K562 (cell line): ENCODE measurements at regions not wholly inside any gene's neighbourhood (a gene's known extent, or its start where the extent isn't known, plus 50 kb on each side); places are given as distances from the start of the nearest gene placed in this dataset.

ENCODE experiments used
- ETV5 ChIP-seq: sonication (generic); formaldehyde crosslinking; IDR thresholded peaks from 2 replicates; pipeline ENCODE4 v1.4.0; 2020; ENCODE audit warnings: low read depth, mild to moderate bottlenecking, missing genetic modification reagents
- GTF2F1 ChIP-seq: IDR thresholded peaks from 2 replicates; pipeline ENCODE4 v1.6.1; 2011; ENCODE audit warnings: low read depth, low read length, improper control_type of control experiment
- KLF16 ChIP-seq: IDR thresholded peaks from 2 replicates; pipeline ENCODE4 v1.6.1; 2016; ENCODE audit warnings: antibody characterized with exemption
- SMAD4 ChIP-seq: fragments of 250-450 bp; sonication (Bioruptor Pico); conservative IDR thresholded peaks from 2 replicates; pipeline ENCODE4 v1.8.0; 2021; ENCODE audit warnings: inconsistent platforms, mild to moderate bottlenecking, moderate library complexity
- SMC3 ChIP-seq: conservative IDR thresholded peaks from 2 replicates; pipeline ENCODE4 v1.6.1; 2011; ENCODE audit warnings: low read depth, low read length, improper control_type of control experiment; ENCODE audit not compliant: insufficient read depth
- SP1 ChIP-seq: sonication (generic); formaldehyde crosslinking; IDR thresholded peaks from 2 replicates; pipeline ENCODE4 v1.8.1; 2022; ENCODE audit warnings: mild to moderate bottlenecking, missing genetic modification reagents
- ZNF174 ChIP-seq: fragments of 250-450 bp; sonication (Bioruptor Pico); IDR thresholded peaks from 2 replicates; pipeline ENCODE4 v1.4.0; 2020; ENCODE audit warnings: mild to moderate bottlenecking
- ZNF197 ChIP-seq: fragments of 200-800 bp; sonication (Bioruptor generic); IDR thresholded peaks from 2 replicates; pipeline ENCODE4 v1.6.1; 2016; ENCODE audit warnings: low read depth, missing genetic modification characterization, missing compliant biosample characterization
- TF ChIP-seq, protein P1 (sequence below): sonication (generic); formaldehyde crosslinking; IDR thresholded peaks from 2 replicates; pipeline ENCODE4 v1.8.1; 2023; ENCODE audit warnings: mild to moderate bottlenecking, missing genetic modification reagents
- TF ChIP-seq, protein P2 (sequence below): fragments of 250-450 bp; sonication (Bioruptor Pico); IDR thresholded peaks from 2 replicates; pipeline ENCODE4 v1.8.0; 2022; ENCODE audit warnings: inconsistent platforms, mild to moderate bottlenecking, moderate library complexity, borderline replicate concordance
- TF ChIP-seq, protein P3 (sequence below): sonication (generic); formaldehyde crosslinking; IDR thresholded peaks from 2 replicates; pipeline ENCODE4 v1.8.1; 2023; ENCODE audit warnings: mild to moderate bottlenecking, missing genetic modification reagents
- TF ChIP-seq, protein P4 (sequence below): sonication (generic); formaldehyde crosslinking; IDR thresholded peaks from 2 replicates; pipeline ENCODE4 v1.8.1; 2022; ENCODE audit warnings: missing genetic modification reagents
- TF ChIP-seq, protein P5 (sequence below), 2 experiments: fragments of 450-650 bp in 1 of 2; sonication (generic) in 1 of 2; formaldehyde crosslinking in 1 of 2; IDR thresholded peaks; 2 replicates each; pipeline versions ENCODE4 v1.7.1 to v1.9.0; 2016 to 2022; ENCODE audit warnings: inconsistent platforms in 1 of 2, mild to moderate bottlenecking in 1 of 2, missing genetic modification reagents in 1 of 2

DNA sequence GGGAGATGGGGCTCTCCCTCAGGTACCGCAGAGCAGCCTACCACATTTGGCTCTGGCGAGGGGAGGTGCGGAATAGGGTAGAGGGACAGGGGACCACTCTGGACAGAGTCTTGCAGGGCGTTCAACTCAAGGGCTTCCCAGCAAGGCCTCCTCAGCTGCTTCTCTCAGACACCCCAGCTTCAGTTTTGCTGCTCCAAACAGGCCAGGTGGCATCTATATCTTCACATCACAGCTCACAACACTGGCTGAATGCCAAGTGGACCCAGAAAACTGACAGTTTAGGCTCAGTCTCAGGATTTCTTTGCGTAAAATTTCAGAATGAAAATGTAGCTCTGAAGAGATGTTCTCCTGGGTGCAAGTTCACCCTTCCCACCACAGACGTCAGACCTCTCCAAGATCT, 592.6 kb upstream of the ADAMTS16 start:
- TF ChIP-seq SMAD4 (CRISPR knock-in tag) = no peak
- TF ChIP-seq, protein P1, sequence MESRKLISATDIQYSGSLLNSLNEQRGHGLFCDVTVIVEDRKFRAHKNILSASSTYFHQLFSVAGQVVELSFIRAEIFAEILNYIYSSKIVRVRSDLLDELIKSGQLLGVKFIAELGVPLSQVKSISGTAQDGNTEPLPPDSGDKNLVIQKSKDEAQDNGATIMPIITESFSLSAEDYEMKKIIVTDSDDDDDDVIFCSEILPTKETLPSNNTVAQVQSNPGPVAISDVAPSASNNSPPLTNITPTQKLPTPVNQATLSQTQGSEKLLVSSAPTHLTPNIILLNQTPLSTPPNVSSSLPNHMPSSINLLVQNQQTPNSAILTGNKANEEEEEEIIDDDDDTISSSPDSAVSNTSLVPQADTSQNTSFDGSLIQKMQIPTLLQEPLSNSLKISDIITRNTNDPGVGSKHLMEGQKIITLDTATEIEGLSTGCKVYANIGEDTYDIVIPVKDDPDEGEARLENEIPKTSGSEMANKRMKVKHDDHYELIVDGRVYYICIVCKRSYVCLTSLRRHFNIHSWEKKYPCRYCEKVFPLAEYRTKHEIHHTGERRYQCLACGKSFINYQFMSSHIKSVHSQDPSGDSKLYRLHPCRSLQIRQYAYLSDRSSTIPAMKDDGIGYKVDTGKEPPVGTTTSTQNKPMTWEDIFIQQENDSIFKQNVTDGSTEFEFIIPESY (CRISPR knock-in tag) = no peak
- no peak for TF ChIP-seq GTF2F1
- no peak for TF ChIP-seq ZNF197 (CRISPR knock-in tag)
- TF ChIP-seq ETV5 (CRISPR knock-in tag) = no peak
- TF ChIP-seq, protein P2, sequence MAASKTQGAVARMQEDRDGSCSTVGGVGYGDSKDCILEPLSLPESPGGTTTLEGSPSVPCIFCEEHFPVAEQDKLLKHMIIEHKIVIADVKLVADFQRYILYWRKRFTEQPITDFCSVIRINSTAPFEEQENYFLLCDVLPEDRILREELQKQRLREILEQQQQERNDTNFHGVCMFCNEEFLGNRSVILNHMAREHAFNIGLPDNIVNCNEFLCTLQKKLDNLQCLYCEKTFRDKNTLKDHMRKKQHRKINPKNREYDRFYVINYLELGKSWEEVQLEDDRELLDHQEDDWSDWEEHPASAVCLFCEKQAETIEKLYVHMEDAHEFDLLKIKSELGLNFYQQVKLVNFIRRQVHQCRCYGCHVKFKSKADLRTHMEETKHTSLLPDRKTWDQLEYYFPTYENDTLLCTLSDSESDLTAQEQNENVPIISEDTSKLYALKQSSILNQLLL (CRISPR knock-in tag) = no peak
- TF ChIP-seq SP1 (CRISPR knock-in tag) = no peak
- TF ChIP-seq, protein P3, sequence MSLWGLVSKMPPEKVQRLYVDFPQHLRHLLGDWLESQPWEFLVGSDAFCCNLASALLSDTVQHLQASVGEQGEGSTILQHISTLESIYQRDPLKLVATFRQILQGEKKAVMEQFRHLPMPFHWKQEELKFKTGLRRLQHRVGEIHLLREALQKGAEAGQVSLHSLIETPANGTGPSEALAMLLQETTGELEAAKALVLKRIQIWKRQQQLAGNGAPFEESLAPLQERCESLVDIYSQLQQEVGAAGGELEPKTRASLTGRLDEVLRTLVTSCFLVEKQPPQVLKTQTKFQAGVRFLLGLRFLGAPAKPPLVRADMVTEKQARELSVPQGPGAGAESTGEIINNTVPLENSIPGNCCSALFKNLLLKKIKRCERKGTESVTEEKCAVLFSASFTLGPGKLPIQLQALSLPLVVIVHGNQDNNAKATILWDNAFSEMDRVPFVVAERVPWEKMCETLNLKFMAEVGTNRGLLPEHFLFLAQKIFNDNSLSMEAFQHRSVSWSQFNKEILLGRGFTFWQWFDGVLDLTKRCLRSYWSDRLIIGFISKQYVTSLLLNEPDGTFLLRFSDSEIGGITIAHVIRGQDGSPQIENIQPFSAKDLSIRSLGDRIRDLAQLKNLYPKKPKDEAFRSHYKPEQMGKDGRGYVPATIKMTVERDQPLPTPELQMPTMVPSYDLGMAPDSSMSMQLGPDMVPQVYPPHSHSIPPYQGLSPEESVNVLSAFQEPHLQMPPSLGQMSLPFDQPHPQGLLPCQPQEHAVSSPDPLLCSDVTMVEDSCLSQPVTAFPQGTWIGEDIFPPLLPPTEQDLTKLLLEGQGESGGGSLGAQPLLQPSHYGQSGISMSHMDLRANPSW = no peak
- no peak for TF ChIP-seq KLF16
- TF ChIP-seq ZNF174 = no peak
- TF ChIP-seq, protein P4, sequence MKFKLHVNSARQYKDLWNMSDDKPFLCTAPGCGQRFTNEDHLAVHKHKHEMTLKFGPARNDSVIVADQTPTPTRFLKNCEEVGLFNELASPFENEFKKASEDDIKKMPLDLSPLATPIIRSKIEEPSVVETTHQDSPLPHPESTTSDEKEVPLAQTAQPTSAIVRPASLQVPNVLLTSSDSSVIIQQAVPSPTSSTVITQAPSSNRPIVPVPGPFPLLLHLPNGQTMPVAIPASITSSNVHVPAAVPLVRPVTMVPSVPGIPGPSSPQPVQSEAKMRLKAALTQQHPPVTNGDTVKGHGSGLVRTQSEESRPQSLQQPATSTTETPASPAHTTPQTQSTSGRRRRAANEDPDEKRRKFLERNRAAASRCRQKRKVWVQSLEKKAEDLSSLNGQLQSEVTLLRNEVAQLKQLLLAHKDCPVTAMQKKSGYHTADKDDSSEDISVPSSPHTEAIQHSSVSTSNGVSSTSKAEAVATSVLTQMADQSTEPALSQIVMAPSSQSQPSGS = no peak
- TF ChIP-seq SMC3 = no peak
- TF ChIP-seq, protein P5, sequence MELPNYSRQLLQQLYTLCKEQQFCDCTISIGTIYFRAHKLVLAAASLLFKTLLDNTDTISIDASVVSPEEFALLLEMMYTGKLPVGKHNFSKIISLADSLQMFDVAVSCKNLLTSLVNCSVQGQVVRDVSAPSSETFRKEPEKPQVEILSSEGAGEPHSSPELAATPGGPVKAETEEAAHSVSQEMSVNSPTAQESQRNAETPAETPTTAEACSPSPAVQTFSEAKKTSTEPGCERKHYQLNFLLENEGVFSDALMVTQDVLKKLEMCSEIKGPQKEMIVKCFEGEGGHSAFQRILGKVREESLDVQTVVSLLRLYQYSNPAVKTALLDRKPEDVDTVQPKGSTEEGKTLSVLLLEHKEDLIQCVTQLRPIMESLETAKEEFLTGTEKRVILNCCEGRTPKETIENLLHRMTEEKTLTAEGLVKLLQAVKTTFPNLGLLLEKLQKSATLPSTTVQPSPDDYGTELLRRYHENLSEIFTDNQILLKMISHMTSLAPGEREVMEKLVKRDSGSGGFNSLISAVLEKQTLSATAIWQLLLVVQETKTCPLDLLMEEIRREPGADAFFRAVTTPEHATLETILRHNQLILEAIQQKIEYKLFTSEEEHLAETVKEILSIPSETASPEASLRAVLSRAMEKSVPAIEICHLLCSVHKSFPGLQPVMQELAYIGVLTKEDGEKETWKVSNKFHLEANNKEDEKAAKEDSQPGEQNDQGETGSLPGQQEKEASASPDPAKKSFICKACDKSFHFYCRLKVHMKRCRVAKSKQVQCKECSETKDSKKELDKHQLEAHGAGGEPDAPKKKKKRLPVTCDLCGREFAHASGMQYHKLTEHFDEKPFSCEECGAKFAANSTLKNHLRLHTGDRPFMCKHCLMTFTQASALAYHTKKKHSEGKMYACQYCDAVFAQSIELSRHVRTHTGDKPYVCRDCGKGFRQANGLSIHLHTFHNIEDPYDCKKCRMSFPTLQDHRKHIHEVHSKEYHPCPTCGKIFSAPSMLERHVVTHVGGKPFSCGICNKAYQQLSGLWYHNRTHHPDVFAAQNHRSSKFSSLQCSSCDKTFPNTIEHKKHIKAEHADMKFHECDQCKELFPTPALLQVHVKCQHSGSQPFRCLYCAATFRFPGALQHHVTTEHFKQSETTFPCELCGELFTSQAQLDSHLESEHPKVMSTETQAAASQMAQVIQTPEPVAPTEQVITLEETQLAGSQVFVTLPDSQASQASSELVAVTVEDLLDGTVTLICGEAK (IDR thresholded peaks at IDR 0.05) = no peak
- TF ChIP-seq, protein P5 (CRISPR knock-in tag; IDR thresholded peaks at IDR 0.05) = no peak
